ENCODE measurements at regions not wholly inside any gene's neighbourhood (a gene's known extent, or its start where the extent isn't known, plus 50 kb on each side); places are given as distances from the start of the nearest gene placed in this dataset.

- no peak for DNase-seq
Measured at GRCh38 chr9:8262625-8263622, 463.3 kb upstream of the DMAC1 start.

GRCh38 chr9:8261737-8262136 is 462.2 kb upstream of the DMAC1 start:
- no peak for DNase-seq

DNA sequence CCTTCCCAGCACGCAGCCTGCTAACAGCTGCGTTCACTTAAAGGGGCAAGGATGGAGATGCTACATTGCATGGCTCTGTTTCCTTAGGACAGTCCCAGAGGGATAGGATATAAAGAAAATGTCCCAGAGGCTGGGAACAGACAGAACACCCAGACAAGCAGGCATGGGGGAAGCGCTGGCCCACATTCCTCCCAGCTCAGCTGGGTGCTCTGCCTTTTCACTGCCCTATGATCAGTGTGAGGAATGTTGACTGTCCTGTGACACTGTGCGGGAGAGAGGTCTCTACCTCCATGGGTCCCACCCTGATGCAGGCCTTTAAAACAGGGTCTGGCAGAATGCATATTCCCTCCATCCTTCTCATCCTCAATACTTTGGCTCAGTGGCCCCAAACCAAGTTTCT is 459.4 kb upstream of the DMAC1 start:
- DNase-seq: no peak

GRCh38 chr9:8256880-8257279 is 457.3 kb upstream of the DMAC1 start:
- no peak for DNase-seq

DNA sequence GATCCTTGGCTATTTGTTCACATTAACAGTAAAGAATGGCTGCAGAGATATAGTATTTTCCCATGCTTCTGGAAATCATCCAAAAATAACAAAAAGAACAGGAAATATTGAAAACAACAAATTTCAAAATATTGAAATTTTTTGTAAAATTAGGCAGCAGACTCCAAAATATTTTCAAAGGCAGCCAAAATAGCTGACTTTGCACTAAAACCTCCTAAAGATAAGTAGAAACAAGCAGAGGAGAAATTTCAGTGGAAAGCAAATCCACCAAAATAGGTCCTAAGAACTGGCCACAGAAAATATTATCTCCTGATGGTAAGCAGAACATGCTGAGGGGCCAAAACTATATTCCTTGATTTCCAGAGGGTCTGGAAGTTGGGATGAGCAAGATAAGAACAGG is 456.3 kb upstream of the DMAC1 start:
- DNase-seq: no peak

DNA sequence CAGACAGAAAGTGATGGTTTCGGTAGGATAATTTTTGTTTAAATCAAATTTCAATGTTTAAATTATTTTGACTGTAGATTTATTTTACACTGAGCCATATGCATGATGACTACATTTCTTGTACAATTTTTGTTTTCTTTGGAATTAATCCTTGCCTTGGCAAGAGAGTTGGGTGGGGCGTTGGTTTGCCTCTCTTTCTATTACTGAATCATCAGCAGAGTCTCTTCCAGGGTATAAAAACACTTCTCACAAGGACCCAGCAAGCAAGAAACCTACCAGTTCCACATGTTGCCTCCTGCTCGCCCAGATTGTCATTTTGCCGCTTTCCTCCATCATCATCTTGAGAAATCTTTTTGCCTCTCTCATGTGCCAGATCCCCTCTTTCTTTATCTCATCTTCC is 455.0 kb upstream of the DMAC1 start:
- DNase-seq: no peak

- no peak for DNase-seq
Measured at GRCh38 chr9:8252445-8252844, 452.9 kb upstream of the DMAC1 start.

DNA sequence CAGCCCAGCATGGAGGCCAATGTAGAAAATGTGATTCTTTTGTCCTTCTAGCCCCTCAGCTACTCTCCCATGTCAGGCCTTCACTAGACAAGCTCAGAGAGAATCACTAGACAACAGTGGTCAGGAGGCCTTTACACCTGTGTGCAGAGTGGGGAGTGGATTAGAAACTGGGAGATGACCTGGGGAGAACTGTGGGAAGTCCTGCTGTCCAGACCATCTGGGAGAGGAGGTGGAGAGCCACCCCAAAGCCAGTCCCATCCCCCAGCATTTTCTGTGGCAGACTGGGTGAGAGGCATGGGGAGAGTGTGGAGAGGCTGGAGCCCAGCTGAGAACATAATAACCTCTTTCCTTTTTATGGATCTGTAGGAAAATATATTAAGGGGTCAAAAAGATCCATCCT is 452.0 kb upstream of the DMAC1 start:
- no peak for DNase-seq

- no peak for DNase-seq
Measured at GRCh38 chr9:8244505-8245092, 445.0 kb upstream of the DMAC1 start.

DNA sequence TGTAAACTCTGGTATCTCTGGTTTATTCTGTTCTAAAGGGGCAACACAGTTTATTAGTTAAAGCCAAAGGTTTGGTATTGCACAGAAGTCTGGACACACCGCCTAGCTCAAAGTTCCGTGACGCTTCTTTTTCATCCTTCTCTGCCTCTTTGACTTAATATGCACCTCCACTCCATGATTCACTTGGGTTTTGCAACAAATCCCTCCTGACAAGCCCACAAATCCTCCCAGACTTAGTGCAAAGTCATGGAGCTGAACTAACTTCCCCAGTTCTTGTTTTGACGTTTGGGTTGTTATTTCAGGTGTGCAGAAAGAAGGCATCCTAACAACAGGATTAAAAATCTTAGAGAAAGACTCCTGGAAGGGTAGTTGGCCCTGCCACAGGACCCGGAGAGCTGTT is 441.6 kb upstream of the DMAC1 start:
- DNase-seq: no peak

DNA sequence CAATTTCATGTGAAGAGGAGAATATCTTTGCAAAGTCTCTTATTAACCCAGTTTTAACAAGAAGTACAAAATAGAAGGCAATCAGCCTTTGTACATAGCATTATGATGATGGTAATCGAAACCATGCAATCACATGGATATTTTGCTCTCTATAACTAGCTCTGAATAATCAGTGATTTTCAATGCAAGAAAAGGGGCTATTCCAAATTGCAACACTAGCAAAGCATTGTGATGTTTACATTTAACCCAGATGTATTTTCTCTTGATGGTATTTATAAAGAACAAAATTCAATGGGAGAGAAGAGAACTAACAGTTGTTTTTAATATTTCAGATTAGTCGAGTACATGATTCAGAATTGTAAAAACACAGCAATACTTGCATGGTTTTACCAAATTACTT is 437.5 kb upstream of the DMAC1 start:
- no peak for DNase-seq

DNA sequence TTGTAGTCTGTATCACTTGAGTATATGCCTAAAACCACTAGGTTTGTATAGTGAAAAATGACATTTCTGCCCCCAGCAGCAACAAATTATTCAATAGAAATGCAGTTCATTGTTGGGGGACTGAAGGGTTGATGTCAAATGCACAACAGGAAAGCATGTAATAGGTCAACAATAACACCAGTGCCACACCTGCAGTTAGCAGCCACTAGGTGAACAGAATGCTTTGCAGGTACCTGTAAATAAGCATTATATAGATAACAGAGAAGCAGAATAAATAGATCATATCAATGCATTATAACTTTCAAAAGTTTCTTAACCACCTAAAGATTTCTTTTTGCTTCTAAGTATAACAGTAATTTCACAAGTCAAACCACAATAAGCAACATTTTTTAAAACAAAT is 435.9 kb upstream of the DMAC1 start:
- DNase-seq: no peak

- no peak for DNase-seq
Measured at GRCh38 chr9:8234316-8234715, 434.7 kb upstream of the DMAC1 start.

DNA sequence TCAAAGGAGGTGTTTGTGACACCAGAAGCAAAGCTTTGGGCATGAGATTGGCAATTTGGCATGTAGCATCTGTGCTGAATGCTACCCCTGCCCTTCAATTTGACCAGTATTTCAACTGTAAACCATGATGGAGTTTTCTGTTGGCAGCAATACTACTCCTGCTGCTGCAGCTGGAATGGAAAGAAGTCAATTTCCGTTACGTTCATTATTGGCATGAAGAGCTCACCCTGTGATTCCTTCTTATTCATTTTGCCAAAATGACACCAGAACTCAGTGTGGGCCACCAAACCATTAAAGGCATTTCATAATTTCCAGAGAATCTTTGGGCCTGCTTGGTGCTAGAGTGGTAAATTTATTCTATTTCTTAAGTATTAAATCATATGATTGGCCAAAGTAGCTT is 433.1 kb upstream of the DMAC1 start:
- no peak for DNase-seq

GRCh38 chr9:8229226-8229625 is 429.6 kb upstream of the DMAC1 start:
- DNase-seq: no peak

DNA sequence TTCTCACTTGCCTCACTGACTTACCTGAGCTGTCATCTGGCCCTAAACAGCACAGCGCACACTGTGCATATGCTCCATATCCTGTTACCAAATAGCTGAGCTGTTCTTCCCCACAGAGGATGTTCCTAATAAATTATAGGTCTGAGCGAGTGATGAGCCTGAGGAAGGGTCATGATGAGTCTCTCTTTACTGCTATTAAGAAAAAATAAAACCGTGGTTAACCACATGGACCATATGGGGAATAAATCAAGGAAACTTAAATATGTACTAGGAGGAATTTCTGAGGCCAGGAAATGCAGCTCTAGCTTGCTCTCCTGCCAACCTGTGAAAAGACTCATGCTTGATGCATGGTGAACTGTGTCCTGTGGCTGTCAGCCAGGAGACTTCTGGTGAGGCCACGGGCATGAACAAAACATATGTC is 424.8 kb upstream of the DMAC1 start:
- no peak for DNase-seq

- DNase-seq: no peak
Measured at GRCh38 chr9:8223861-8224260, 424.3 kb upstream of the DMAC1 start.

DNA sequence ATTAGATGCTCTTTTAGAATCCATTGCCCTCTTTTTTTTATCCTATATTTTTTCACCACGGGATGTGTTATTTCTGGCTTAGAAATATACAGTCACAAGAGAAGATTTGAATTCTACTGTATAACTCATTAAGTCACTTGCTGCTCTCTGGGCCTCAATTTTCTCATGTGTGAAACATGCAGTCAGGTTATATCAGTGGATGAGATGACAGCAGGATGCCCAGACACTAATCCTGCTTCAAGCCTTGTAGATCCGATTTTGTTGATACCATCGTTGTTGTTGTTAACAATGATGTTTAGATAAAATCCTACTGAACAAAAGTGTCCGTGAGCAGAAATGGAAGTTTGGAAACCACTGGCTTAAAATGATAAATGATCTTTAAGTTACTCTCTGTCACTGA is 421.9 kb upstream of the DMAC1 start:
- DNase-seq: no peak

GRCh38 chr9:8208465-8208864 is 408.9 kb upstream of the DMAC1 start:
- DNase-seq: no peak

- DNase-seq: no peak
Measured at GRCh38 chr9:8207596-8207995, 408.0 kb upstream of the DMAC1 start.

DNA sequence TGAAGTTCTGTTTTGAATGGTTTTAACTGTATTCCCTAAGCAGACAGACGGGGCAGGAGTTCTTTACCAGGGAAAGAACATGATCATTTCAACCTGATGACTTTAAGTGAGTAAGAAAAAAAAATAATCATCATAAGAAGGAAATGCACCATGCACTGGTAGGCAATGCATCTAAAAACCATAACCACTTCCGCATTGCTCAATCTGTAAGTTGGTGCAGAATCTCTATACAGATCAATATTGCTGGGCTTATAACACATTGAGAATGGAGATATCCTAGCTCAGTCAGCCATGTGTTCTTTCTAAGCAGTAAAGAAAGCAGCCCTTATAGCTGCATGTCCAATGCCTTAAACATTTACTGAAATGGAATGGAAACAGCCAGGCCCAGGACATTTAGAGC is 407.1 kb upstream of the DMAC1 start:
- no peak for DNase-seq

DNA sequence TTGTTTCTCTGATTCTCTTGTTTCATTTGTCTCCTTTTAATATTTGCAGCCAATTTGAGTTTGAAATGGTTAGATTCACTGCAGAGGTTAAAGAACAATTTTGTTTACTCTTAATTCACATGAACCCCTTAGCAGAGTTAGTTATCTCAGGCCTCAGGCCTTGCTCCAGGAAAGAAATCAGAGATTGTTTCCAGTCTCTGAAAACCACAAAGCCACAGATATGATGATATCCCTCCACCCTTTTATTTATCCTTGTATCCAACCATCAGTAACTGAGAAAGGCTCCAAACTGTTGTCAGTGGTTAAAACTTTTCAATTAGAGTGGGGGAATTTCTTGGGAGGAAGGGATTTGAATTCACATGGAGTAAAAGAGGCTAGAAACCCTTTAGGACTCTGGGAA is 406.0 kb upstream of the DMAC1 start:
- DNase-seq: no peak

- DNase-seq: no peak
Measured at GRCh38 chr9:8189881-8190280, 390.3 kb upstream of the DMAC1 start.

DNA sequence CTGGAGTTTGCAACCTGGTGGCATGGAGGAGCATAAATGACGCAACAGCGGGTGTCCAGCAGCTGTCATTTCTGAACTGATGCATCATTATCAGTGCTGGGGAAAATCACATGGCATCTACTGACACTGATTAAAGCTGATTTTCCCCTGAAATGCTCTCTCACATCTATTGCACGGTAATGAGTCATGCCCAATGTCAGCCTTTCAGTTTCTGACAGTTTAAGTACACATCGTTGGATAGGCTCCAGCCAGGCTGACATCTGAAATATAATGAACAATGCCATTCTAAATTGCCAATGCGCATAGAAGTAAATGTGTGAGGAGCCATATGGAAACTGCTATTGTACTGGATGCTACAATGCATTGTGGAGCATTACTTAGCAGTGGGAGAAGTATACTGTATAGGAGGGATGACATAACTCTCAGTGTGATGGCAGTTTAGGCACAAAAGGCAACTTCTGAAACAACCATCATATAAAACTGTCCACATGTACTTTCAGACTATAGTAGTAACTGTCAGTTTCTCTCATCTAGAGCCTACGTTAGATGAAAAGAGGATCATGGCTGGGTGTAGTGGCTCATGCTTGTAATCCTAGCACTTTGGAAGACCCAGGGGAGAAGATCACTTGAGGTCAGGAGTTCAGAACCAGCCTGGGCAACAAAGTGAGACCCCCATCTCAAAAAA is 389.3 kb upstream of the DMAC1 start:
- DNase-seq: no peak

Measured in NCI-H1694 treated with DMSO at 0.1 percent for 48 hours (cell line).